Heart left ventricle (tissue), 16 donors: ENCODE measurements at regions not wholly inside any gene's neighbourhood (a gene's known extent, or its start where the extent isn't known, plus 50 kb on each side); places are given as distances from the start of the nearest gene placed in this dataset.
"Not testable (repeated sequence)": the region's sequence is repeated elsewhere in the genome, so short reads cannot be mapped to it uniquely, and the experiment has no call there.

Experiments
- ATAC-seq, 4 donors: fragments of 200-7000 bp; cut with Tn5 transposase; one replicate each; pipeline ENCODE4 v1.9.1; 2020 to 2022; ENCODE audit warnings: moderate library complexity in 4 of 4, mild to moderate bottlenecking in 3 of 4, moderate number of reproducible peaks in 1 of 4
- DNase-seq, 5 donors: peaks; one replicate each; pipeline ENCODE4 v3.0.0-alpha.2; 2020
- H3K27ac ChIP-seq, 12 donors: fragments of 200-600 bp; sonication (generic) in 4 of 12; one replicate each; pipeline versions ENCODE4 v1.5.0 to v1.8.0; 2016 to 2022; ENCODE audit warnings: mild to moderate bottlenecking in 2 of 12
- H3K27me3 ChIP-seq, 9 donors: fragments of 200-600 bp; sonication (generic) in 2 of 9; one replicate each; pipeline versions ENCODE4 v1.5.1 to v1.8.0; 2016 to 2022; ENCODE audit warnings: mild to moderate bottlenecking in 3 of 9
- H3K36me3 ChIP-seq, 9 donors: fragments of 200-600 bp; sonication (generic) in 2 of 9; one replicate each; pipeline versions ENCODE4 v1.5.0 to v1.8.0; 2018 to 2022; ENCODE audit warnings: mild to moderate bottlenecking in 2 of 9
- H3K4me1 ChIP-seq, 12 donors: fragments of 200-600 bp; sonication (generic) in 4 of 12; one replicate each; pipeline versions ENCODE4 v1.5.0 to v1.8.0; 2016 to 2022; ENCODE audit warnings: mild to moderate bottlenecking in 3 of 12
- H3K4me3 ChIP-seq, 12 donors: fragments of 200-600 bp; sonication (generic) in 4 of 12; one replicate each; pipeline versions ENCODE4 v1.5.0 to v1.8.0; 2017 to 2022; ENCODE audit warnings: mild to moderate bottlenecking in 9 of 12, moderate library complexity in 4 of 12
- H3K9me3 ChIP-seq, 12 donors: fragments of 200-600 bp; sonication (generic) in 4 of 12; one replicate each; pipeline versions ENCODE4 v1.5.0 to v1.8.0; 2016 to 2022; ENCODE audit warnings: mild to moderate bottlenecking in 1 of 12
- POLR2A ChIP-seq, 2 donors: fragments of 450-650 bp; IDR thresholded peaks; one replicate each; pipeline ENCODE4 v1.6.1; 2017; ENCODE audit warnings: antibody characterized with exemption in 2 of 2, mild to moderate bottlenecking in 2 of 2, moderate library complexity in 2 of 2
- WGBS, 4 donors: extraction: QIAGEN DNeasy Blood & Tissue Kit in 2 of 4; methylation state at CpG; one replicate each; pipeline versions ENCODE4 v1.1.5 to v1.1.7; 2013 to 2018; 5-methylcytosine and 5-hydroxymethylcytosine counted together
- intact Hi-C, 10 donors: fragments of 100-400 bp; cut with DNase I; formaldehyde crosslinking; loops; one replicate each; pipeline versions ENCODE4 v1.11.1 to v1.14.2; 2022
- TF ChIP-seq, protein P1 (sequence below), 12 donors: fragments of 200-600 bp; sonication (generic) in 4 of 12; IDR thresholded peaks; one replicate each; pipeline versions ENCODE4 v1.5.0 to v1.8.0; 2018 to 2022; ENCODE audit warnings: antibody characterized with exemption in 12 of 12, mild to moderate bottlenecking in 5 of 12
- donor health status: ischemic (EF 13 %, LVEDD 7.1; RV severe dilation, severe dysfunction).
- donor health status: healthy with polysubstance abuse.
- donor health status: DM: no; HTN: yes; CAD: no.
- donor health status: DM: no; HTN: no; CAD: no.
- donor health status: ischemic (EF 25% LVEDD 6.9; RV normal size, moderate dysfunction).
- donor health status: ischemic (EF 25% LVEDD 5.7; RV mildly dilated, moderate dysfunction).
- donor health status: healthy.
- donor health status: DM: yes; HTN: yes; CAD: no.
- donor health status: ischemic (EF 35%, LVEDD 5.7; RV mildly dilated, moderate dysfunction).
- donor health status: nonischemic (EF 11% LVEDD 7.7; RV severe dilation, severe dysfunction).
- donor health status: DM: yes; HTN: yes; CAD: no.
- donor health status: PGD.
- donor health status: ischemic (EF 29% LVEDD 5.4; RV normal size, mild dysfunction).
- donor health status: nonischemic (EF 23%, LVEDD 6.1; RV moderate dilation, normal function).

DNA sequence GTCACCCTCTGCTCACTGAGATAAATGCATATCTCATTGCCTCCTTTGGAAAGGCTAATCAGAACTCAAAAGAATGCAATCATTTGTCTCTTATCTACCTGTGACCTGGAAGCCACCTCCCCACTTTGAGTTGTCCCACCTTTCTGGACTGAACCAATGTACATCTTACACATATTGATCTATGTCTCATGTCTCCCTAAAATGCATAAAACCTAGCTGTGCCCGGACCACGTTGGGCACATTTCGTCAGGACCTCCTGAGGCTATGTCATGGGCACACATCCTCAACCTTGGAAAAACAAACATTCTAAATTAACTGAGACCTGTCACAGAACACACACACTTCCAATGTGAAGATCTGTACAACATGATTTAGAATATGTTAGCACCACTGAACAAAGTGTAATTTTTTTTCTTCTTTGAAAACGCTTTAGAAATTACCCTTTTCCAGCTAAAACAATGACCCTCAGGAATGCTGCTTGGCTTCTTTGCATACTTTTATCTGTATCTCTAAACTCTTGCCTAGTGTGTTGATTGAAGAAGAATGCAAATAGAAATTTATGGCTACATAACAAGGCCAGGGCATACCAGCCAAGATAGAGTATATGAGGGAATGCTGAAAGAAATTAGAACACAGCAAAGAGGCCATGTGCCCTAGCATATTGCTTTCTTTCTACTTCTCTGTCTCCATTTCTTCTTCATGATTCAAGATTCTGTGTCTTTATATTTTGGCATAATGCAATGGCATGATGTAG lies 84.6 kb upstream of the DST start:
- DNase-seq: no peak
- ATAC-seq: no peak
- TF ChIP-seq POLR2A (IDR thresholded peaks at IDR 0.05): no peak
- TF ChIP-seq, protein P1, sequence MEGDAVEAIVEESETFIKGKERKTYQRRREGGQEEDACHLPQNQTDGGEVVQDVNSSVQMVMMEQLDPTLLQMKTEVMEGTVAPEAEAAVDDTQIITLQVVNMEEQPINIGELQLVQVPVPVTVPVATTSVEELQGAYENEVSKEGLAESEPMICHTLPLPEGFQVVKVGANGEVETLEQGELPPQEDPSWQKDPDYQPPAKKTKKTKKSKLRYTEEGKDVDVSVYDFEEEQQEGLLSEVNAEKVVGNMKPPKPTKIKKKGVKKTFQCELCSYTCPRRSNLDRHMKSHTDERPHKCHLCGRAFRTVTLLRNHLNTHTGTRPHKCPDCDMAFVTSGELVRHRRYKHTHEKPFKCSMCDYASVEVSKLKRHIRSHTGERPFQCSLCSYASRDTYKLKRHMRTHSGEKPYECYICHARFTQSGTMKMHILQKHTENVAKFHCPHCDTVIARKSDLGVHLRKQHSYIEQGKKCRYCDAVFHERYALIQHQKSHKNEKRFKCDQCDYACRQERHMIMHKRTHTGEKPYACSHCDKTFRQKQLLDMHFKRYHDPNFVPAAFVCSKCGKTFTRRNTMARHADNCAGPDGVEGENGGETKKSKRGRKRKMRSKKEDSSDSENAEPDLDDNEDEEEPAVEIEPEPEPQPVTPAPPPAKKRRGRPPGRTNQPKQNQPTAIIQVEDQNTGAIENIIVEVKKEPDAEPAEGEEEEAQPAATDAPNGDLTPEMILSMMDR (IDR thresholded peaks at IDR 0.05): no peak
- 68 to 75% (median 70%) methylated on average over 4 of the region's 4 CpGs for WGBS, 4 donors
- Histone ChIP-seq H3K9me3 (no peaks in the 10 kb centered on the region), H3K27me3 (no peaks in the 10 kb centered on the region), H3K27ac (peak overlapping the region in 6 of 12 donors; percentile 12 to 71 (median 16)), H3K36me3 (no peaks in the 10 kb centered on the region), H3K4me1 (peaks cover 0 to 67% (median 35%) of the 10 kb centered on the region in 12 donors), H3K4me3 (no peak overlapping the region)
- intact Hi-C loops: no loop called here

DNA sequence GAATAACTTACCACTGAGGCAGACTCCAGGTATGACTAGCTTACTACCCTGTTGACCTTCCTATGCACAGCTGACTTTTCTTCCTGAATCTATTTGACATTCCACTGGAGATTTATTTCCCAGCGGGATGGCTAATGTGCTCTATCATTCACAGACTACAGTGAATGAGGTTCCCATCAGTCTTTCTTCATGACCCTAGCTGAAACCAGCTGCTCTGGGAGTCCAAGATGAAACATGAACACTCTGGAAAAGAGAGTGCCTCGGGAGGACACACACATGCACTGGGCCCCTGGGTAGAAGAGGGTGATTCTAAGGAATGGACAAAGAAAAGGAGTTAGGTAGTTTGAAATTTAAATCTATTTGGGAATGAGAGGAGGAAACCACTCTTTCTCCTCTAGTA lies 82.6 kb upstream of the DST start:
- ATAC-seq: peak in 2 of 4 donors; percentile 8 to 13
- intact Hi-C loops: no loop called here
- Histone ChIP-seq H3K36me3 (no peaks in the 10 kb centered on the region), H3K27ac (peak overlapping the region in 11 of 12 donors; percentile 6 to 73 (median 56)), H3K4me3 (no peak overlapping the region), H3K9me3 (no peaks in the 10 kb centered on the region), H3K4me1 (peaks cover 0 to 65% (median 23%) of the 10 kb centered on the region in 12 donors), H3K27me3 (no peaks in the 10 kb centered on the region)
- TF ChIP-seq, protein P1 (IDR thresholded peaks at IDR 0.05): no peak
- TF ChIP-seq POLR2A (IDR thresholded peaks at IDR 0.05): no peak
- 69 to 80% (median 76%) methylated on average over 2 of the region's 2 CpGs for WGBS, 4 donors
- no peak for DNase-seq

GRCh38 chr6:56724455-56724854 lies 81.8 kb upstream of the DST start:
- Histone ChIP-seq H3K4me3 (no peak overlapping the region), H3K9me3 (no peaks in the 10 kb centered on the region), H3K27me3 (no peaks in the 10 kb centered on the region), H3K36me3 (no peaks in the 10 kb centered on the region), H3K27ac (peak overlapping the region in 11 of 12 donors; percentile 3 to 73 (median 56)), H3K4me1 (peaks cover 0 to 63% (median 20%) of the 10 kb centered on the region in 12 donors)
- DNase-seq: no peak
- intact Hi-C loops: no loop called here
- 34 to 46% (median 46%) methylated on average over 2 of the region's 2 CpGs for WGBS, 4 donors
- TF ChIP-seq POLR2A (IDR thresholded peaks at IDR 0.05): no peak
- TF ChIP-seq, protein P1 (IDR thresholded peaks at IDR 0.05): no peak
- ATAC-seq: peak; percentile 85 to 92 (median 89)

DNA sequence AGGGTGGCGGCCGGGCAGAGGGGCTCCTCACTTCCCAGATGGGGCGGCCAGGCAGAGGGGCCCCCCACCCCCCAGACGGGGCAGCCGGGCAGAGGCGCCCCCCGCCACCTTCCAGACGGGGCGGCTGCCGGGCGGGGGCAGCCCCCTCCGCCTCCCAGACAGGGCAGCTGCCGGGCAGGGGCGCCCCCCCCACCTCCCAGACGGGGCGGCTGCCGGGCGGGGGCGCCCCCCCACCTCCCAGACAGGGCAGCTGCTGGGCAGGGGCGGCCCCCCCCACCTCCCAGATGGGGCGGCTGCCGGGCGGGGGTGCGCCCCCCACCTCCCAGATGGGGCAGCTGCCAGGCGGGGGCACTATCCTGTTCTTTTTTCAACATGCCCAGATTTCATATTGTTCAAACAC lies 78.2 kb upstream of the DST start:
- intact Hi-C loops: no loop called here
- H3K36me3 ChIP-seq: no peaks in the 10 kb centered on the region
- no peak overlapping the region for H3K4me3 ChIP-seq
- H3K27ac ChIP-seq: peak overlapping the region in 10 of 12 donors; percentile 20 to 76 (median 58)
- no peaks in the 10 kb centered on the region for H3K9me3 ChIP-seq
- TF ChIP-seq, protein P1 (IDR thresholded peaks at IDR 0.05): no peak
- TF ChIP-seq POLR2A (IDR thresholded peaks at IDR 0.05): no peak
- H3K27me3 ChIP-seq: no peaks in the 10 kb centered on the region
- DNase-seq (no peak), ATAC-seq (peak in 1 of 4 donors; percentile 45)
- WGBS, 4 donors: 82 to 100% (median 92%) methylated on average over 6 to 25 of the region's 25 CpGs
- peaks cover 0 to 46% (median 20%) of the 10 kb centered on the region in 12 donors for H3K4me1 ChIP-seq

- H3K4me3 ChIP-seq, DNase-seq, H3K36me3 ChIP-seq, H3K9me3 ChIP-seq, intact Hi-C loops, H3K27me3 ChIP-seq, ATAC-seq: not testable (repeated sequence)
- Histone ChIP-seq H3K27ac (peak overlapping the region in 11 of 12 donors; percentile 16 to 76 (median 65)), H3K4me1 (peaks cover 0 to 48% (median 24%) of the 10 kb centered on the region in 12 donors)
- WGBS, 4 donors: 59 to 68% (median 63%) methylated on average over 4 of the region's 4 CpGs
These were observed 77.5 kb upstream of the DST start for GRCh38 chr6:56720202-56720601.

DNA sequence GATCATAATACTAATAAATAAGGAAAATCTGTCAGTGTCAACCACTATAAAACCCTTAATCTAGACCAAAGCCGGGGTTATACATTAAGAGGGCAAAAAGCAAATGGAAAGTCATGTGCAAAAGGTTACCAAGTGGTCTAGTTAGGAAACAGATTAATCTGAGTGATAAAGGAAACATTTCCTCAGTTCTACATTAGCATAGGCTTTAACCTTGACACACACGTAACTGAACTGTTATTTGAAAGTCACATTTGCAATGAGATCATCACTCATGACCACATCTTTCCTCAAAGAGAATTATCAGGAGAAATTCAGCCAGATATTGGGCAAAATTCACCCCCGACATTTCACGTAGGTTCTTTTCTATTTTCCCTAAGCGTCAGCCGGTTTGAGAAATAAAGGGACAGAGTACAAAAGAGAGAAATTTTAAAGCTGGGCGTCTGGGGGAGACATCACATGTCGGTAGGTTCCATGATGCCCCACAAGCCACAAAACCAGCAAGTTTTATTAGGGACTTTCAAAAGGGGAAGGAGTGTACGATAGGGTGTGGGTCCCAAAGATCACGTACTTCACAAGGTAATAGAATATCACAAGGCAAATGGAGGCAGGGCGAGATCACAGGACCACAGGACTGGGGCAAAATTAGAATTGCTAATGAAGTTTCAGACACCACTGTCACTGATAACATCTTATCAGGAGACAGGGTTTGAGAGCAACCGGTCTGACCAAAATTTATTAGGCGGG lies 76.8 kb upstream of the DST start:
- ATAC-seq: peak in 3 of 4 donors; percentile 23 to 51 (median 45)
- H3K27me3 ChIP-seq, H3K9me3 ChIP-seq, H3K4me3 ChIP-seq, intact Hi-C loops, DNase-seq, H3K36me3 ChIP-seq: not testable (repeated sequence)
- 73 to 81% (median 74%) methylated on average over 13 of the region's 13 CpGs for WGBS, 4 donors
- Histone ChIP-seq H3K4me1 (peaks cover 0 to 49% (median 26%) of the 10 kb centered on the region in 12 donors), H3K27ac (peak overlapping the region in 11 of 12 donors; percentile 16 to 76 (median 65))
